Caco-2 (cell line): ENCODE measurements at regions not wholly inside any gene's neighbourhood (a gene's known extent, or its start where the extent isn't known, plus 50 kb on each side); places are given as distances from the start of the nearest gene placed in this dataset.

Experiments
- BruUV-seq: library from RNA; stranded (reverse); fragments of 400-500 nt; replicated peaks from 2 replicates; lab custom pipeline; 2021; lab: Mats Ljungman, UMichigan
- CTCF ChIA-PET: fragments of 300-600 bp; sonication (Branson Sonifier 250); formaldehyde crosslinking; loops from one replicate; lab custom pipeline; 2022; ENCODE audit warnings: antibody characterized with exemption; lab: Charles Lee
- POLR2A ChIA-PET: fragments of 300-600 bp; sonication (Branson Sonifier 250); formaldehyde crosslinking; loops from one replicate; lab custom pipeline; 2022; ENCODE audit warnings: antibody characterized with exemption; lab: Charles Lee
- DNase-seq, 2 experiments: peaks; one replicate each; pipeline versions ENCODE4 v3.0.0 to v3.0.0-alpha.2; 2020 to 2022
- H3K27me3 ChIP-seq: replicated peaks from 2 replicates; pipeline ENCODE4 v1.6.0; 2011; ENCODE audit warnings: low read length; ENCODE audit not compliant: control insufficient read depth, insufficient read depth
- H3K36me3 ChIP-seq: 2 replicates; pipeline ENCODE4 v1.5.1; 2011; ENCODE audit warnings: low read length; ENCODE audit not compliant: control insufficient read depth, insufficient read depth
- H3K4me1 ChIP-seq: fragments of 250-450 bp; sonication (Bioruptor Pico); 2 replicates; pipeline ENCODE4 v1.5.1; 2020; ENCODE audit warnings: mild to moderate bottlenecking
- H3K4me3 ChIP-seq: 2 replicates; pipeline ENCODE4 v1.5.1; 2011; ENCODE audit warnings: low read depth, mild to moderate bottlenecking, control low read depth, low read length
- H3K9me3 ChIP-seq: fragments of 250-450 bp; sonication (Bioruptor Pico); 2 replicates; pipeline ENCODE4 v1.5.1; 2020; ENCODE audit warnings: mild to moderate bottlenecking, moderate library complexity
- H3K27ac Mint-ChIP-seq: one replicate; pipeline ENCODE4 v1.8.0; 2022; ENCODE audit warnings: mixed read lengths; ENCODE audit not compliant: unreplicated experiment
- H3K27me3 Mint-ChIP-seq: one replicate; pipeline ENCODE4 v1.8.0; 2022; ENCODE audit warnings: mixed read lengths; ENCODE audit not compliant: insufficient read depth, unreplicated experiment
- H3K36me3 Mint-ChIP-seq: one replicate; pipeline ENCODE4 v1.8.0; 2022; ENCODE audit warnings: mild to moderate bottlenecking, mixed read lengths; ENCODE audit not compliant: insufficient read depth, unreplicated experiment
- H3K4me1 Mint-ChIP-seq: one replicate; pipeline ENCODE4 v1.8.0; 2022; ENCODE audit warnings: low read depth, mixed read lengths; ENCODE audit not compliant: unreplicated experiment
- H3K4me3 Mint-ChIP-seq: one replicate; pipeline ENCODE4 v1.8.0; 2022; ENCODE audit warnings: mild to moderate bottlenecking, moderate library complexity, mixed read lengths; ENCODE audit not compliant: unreplicated experiment
- H3K9me3 Mint-ChIP-seq: one replicate; pipeline ENCODE4 v1.8.0; 2022; ENCODE audit warnings: mixed read lengths; ENCODE audit not compliant: unreplicated experiment
- intact Hi-C: fragments of 100-400 bp; cut with micrococcal nuclease; formaldehyde crosslinking; loops from one replicate; pipeline ENCODE4 v1.10.0; 2022; ENCODE audit not compliant: unreplicated experiment
- TF ChIP-seq, protein P1 (sequence below), 2 experiments: fragments of 200-600 bp in 1 of 2; IDR thresholded peaks; 1 replicate in 1 of 2; 2 replicates in 1 of 2; pipeline versions ENCODE4 v1.5.1 to v1.8.0; 2011 to 2022; ENCODE audit warnings: antibody characterized with exemption in 1 of 2, control low read depth in 1 of 2, inconsistent platforms in 1 of 2, low read depth in 1 of 2, low read length in 1 of 2, mild to moderate bottlenecking in 1 of 2, moderate library complexity in 1 of 2; ENCODE audit not compliant: insufficient read depth in 1 of 2, severe bottlenecking in 1 of 2, unreplicated experiment in 1 of 2

DNA sequence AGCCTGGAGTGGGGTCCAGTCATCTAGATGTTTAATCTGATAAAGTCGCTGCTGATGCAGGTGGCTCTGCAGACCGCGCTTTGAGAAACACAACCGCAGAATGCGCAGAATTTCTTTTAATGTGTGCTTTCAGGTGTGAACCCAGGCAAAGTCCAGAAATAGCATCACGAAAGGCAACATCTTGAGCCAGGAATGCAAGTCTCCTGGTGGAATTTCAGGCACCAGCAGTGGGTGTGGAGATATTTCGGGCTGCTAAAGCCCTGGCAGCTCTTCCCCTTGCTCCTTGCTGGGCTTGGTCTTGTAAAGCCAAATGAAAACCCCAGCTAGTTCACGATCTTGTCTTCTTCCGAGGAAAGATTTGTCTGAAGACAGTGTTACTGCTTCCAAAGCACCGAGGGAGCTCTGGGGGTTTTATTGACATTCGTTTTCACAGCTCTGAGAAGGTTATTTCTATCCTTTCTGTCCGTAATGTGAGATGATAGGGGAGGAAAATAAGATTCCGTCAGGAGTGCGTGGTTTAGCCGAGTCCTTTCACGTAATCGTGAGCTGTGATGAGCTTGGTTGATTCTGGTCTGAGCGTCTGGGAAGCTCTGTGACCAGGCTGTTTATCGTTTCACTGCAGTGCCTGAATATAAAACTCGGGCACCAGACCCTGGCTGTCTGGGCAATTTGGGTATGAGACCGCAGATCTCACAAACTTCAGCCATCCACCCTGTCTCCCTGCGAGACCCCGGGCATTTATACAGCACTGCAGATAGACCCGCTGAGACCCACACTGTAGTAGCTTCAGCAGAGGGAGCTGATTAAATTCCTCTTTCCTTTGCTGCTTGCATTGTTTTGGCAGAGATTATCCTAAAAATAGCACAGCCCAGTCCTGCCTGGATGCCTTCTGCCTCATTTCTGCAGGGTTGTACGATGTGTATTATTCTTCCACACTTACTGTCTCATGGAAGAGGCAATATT is 67.0 kb upstream of the SLC25A26 start:
- H3K27ac Mint-ChIP-seq = peak overlapping the region; percentile 67
- intact Hi-C loops = loop anchor here (5.0 kb wide), 1 partner anchor 44 kb away; no protein-coding TSS in a partner anchor
- peak overlapping the region; percentile 31 for H3K4me3 ChIP-seq
- TF ChIP-seq, protein P1, sequence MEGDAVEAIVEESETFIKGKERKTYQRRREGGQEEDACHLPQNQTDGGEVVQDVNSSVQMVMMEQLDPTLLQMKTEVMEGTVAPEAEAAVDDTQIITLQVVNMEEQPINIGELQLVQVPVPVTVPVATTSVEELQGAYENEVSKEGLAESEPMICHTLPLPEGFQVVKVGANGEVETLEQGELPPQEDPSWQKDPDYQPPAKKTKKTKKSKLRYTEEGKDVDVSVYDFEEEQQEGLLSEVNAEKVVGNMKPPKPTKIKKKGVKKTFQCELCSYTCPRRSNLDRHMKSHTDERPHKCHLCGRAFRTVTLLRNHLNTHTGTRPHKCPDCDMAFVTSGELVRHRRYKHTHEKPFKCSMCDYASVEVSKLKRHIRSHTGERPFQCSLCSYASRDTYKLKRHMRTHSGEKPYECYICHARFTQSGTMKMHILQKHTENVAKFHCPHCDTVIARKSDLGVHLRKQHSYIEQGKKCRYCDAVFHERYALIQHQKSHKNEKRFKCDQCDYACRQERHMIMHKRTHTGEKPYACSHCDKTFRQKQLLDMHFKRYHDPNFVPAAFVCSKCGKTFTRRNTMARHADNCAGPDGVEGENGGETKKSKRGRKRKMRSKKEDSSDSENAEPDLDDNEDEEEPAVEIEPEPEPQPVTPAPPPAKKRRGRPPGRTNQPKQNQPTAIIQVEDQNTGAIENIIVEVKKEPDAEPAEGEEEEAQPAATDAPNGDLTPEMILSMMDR (IDR thresholded peaks at IDR 0.05; ENCODE audit: insufficient read depth in 1 of 2, low read depth in 1 of 2, low read length in 1 of 2, severe bottlenecking in 1 of 2, unreplicated experiment in 1 of 2) = no peak
- H3K36me3 ChIP-seq = no peaks in the 10 kb centered on the region
- POLR2A ChIA-PET = no interaction called here
- peaks cover 6% of the 10 kb centered on the region; the same call in 1 of the 2 replicates for H3K4me1 ChIP-seq
- H3K9me3 Mint-ChIP-seq = no peaks in the 10 kb centered on the region
- H3K4me1 Mint-ChIP-seq = no peaks in the 10 kb centered on the region
- peak; percentile 49 to 58 for DNase-seq
- CTCF ChIA-PET = interaction anchor here (0.5 to 1.4 kb wide), 4 partner anchors 117 to 716 kb away, joined by 3 to 5 read pairs (median 4); no protein-coding TSS in a partner anchor
- H3K9me3 ChIP-seq = no peaks in the 10 kb centered on the region
- no peaks in the 10 kb centered on the region for H3K36me3 Mint-ChIP-seq
- peak overlapping the region; percentile 76 for H3K4me3 Mint-ChIP-seq
- H3K27me3 ChIP-seq = no peaks in the 10 kb centered on the region
- no peaks in the 10 kb centered on the region for H3K27me3 Mint-ChIP-seq
- no TSS peak for BruUV-seq

DNA sequence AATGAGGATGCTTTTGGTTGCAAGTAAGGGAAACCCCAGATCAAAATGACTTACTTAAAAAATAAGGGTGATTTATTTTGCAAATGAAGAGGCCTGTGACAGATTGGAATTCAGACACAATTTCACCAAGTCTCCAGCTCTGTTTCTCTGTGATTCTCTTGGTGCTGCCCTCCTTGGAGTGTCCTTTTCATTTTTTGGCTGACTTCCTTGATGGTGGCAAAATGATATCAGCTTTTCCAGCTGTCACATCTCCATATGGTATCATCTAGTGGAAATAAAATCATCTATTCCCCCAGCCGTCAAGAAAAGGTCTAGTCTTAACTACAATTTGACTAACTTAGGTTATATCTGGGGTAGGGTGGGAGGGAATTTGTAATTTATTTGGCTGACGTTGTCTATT is 68.5 kb upstream of the SLC25A26 start:
- intact Hi-C loops = loop anchor here (5.0 kb wide), 1 partner anchor 45 kb away; no protein-coding TSS in a partner anchor
- no peaks in the 10 kb centered on the region for H3K36me3 ChIP-seq
- H3K36me3 Mint-ChIP-seq = no peaks in the 10 kb centered on the region
- H3K4me3 Mint-ChIP-seq = no peak overlapping the region
- no peaks in the 10 kb centered on the region for H3K9me3 ChIP-seq
- no peaks in the 10 kb centered on the region for H3K9me3 Mint-ChIP-seq
- H3K4me3 ChIP-seq = no peak overlapping the region
- no peak overlapping the region for H3K27ac Mint-ChIP-seq
- ChIA-PET POLR2A (no interaction called here), CTCF (no interaction called here)
- H3K4me1 ChIP-seq = 0 out of 2 replicates have a peak, but pooled peaks cover 4% of the 10 kb centered on the region
- H3K27me3 Mint-ChIP-seq = no peaks in the 10 kb centered on the region
- H3K4me1 Mint-ChIP-seq = no peaks in the 10 kb centered on the region
- TF ChIP-seq, protein P1 (IDR thresholded peaks at IDR 0.05; ENCODE audit: insufficient read depth in 1 of 2, low read depth in 1 of 2, low read length in 1 of 2, severe bottlenecking in 1 of 2, unreplicated experiment in 1 of 2) = no peak
- no TSS peak for BruUV-seq
- no peaks in the 10 kb centered on the region for H3K27me3 ChIP-seq
- DNase-seq = no peak

DNA sequence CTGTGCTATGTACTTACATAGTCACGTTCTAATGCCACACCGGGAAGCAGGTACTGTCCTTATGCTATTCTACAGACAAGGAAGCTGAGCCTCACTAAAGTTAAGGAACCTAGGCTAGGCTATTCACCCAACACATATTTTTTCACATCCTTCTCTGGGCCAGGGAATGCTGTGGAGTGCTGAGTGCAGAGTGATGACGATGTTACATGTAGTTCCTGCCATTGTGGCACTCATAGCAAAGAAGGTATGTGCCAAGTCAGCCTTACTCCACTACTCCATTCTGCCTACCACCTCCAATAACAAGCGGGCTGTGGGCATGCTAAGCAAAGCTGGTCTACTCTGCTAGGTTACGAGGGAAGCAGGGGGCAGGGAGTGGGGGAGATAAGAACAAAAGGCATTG is 69.8 kb upstream of the SLC25A26 start:
- no TSS peak for BruUV-seq
- CTCF ChIA-PET = no interaction called here
- no peaks in the 10 kb centered on the region for H3K9me3 Mint-ChIP-seq

More for the DNA sequence above, 69.8 kb upstream of the SLC25A26 start:
- Histone ChIP-seq H3K4me1 (0 out of 2 replicates have a peak, but pooled peaks cover 4% of the 10 kb centered on the region), H3K27me3 (no peaks in the 10 kb centered on the region), H3K4me3 (no peak overlapping the region), H3K9me3 (no peaks in the 10 kb centered on the region), H3K36me3 (no peaks in the 10 kb centered on the region)
- TF ChIP-seq, protein P1 (IDR thresholded peaks at IDR 0.05; ENCODE audit: insufficient read depth in 1 of 2, low read depth in 1 of 2, low read length in 1 of 2, severe bottlenecking in 1 of 2, unreplicated experiment in 1 of 2) = no peak
- DNase-seq = no peak
- H3K36me3 Mint-ChIP-seq = no peaks in the 10 kb centered on the region
- intact Hi-C loops = loop anchor here (5.0 kb wide), 1 partner anchor 46 kb away; no protein-coding TSS in a partner anchor
- no peak overlapping the region for H3K4me3 Mint-ChIP-seq
- no peak overlapping the region for H3K27ac Mint-ChIP-seq
- H3K4me1 Mint-ChIP-seq = no peaks in the 10 kb centered on the region
- no peaks in the 10 kb centered on the region for H3K27me3 Mint-ChIP-seq
- POLR2A ChIA-PET = no interaction called here
